ENCODE measurements at regions not wholly inside any gene's neighbourhood (a gene's known extent, or its start where the extent isn't known, plus 50 kb on each side); places are given as distances from the start of the nearest gene placed in this dataset.

DNA sequence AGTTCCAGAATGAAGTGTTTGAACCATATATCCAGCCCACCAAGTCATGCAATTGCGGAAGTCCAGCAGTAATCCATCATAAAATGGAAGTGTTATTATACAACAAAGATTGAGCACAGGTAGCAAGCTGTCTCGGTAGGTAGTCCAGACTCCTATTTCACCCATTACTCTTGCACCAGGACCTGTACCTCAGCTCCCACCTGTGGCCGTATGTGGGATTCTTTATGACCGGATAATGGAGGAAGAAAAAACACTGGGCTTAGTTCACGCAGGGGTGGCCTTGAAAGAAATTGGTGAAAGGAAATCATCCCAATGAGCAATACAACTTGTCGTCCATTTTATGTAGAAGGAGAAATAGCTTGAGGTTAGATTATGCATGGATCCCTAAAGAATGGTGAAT lies 216.3 kb downstream of the ESM1 start:
- ATAC-seq, result no peak

DNA sequence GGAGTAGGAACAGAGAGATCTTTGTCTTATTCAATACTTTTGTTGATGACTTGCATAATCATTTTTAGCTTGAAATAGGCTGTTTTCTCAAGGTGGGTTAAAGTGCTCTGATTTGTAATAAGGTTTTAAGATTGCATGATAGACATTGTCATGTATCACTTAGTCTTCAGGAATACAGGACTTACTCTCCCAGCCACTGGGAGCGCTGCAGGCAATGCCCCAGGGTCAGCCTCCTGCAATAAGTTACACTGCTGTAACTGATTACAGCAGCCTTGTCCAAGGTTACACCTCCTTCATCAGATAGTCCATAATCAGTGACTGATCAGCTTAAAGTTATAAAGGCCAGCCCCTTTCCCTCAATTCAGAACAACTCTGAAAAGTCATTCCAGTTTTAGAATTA lies 218.6 kb downstream of the ESM1 start:
- Histone ChIP-seq H3K4me3 (no peak overlapping the region), H3K36me3 (no peaks in the 10 kb centered on the region), H3K27ac (no peak overlapping the region), H3K27me3 (no peaks in the 10 kb centered on the region), H3K4me1 (no peaks in the 10 kb centered on the region), H3K9me3 (no peaks in the 10 kb centered on the region)
- DNase-seq, result no peak
- TF ChIP-seq POLR2A (IDR thresholded peaks at IDR 0.05), result no peak
- TF ChIP-seq, protein P1, sequence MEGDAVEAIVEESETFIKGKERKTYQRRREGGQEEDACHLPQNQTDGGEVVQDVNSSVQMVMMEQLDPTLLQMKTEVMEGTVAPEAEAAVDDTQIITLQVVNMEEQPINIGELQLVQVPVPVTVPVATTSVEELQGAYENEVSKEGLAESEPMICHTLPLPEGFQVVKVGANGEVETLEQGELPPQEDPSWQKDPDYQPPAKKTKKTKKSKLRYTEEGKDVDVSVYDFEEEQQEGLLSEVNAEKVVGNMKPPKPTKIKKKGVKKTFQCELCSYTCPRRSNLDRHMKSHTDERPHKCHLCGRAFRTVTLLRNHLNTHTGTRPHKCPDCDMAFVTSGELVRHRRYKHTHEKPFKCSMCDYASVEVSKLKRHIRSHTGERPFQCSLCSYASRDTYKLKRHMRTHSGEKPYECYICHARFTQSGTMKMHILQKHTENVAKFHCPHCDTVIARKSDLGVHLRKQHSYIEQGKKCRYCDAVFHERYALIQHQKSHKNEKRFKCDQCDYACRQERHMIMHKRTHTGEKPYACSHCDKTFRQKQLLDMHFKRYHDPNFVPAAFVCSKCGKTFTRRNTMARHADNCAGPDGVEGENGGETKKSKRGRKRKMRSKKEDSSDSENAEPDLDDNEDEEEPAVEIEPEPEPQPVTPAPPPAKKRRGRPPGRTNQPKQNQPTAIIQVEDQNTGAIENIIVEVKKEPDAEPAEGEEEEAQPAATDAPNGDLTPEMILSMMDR (IDR thresholded peaks at IDR 0.05 in 4 of 5, conservative IDR thresholded peaks at IDR 0.05 in 1 of 5), result no peak
- intact Hi-C loops (cut with DNase I; ENCODE audit: low total_unique reads) (no loop called here), in situ Hi-C loops (cut with MboI; ENCODE audit: low sequenced_read_pairs in 4 of 4) (no loop called here)
- no peak for ATAC-seq

More for the DNA sequence above, 216.3 kb downstream of the ESM1 start:
- Histone ChIP-seq H3K27ac (no peak overlapping the region), H3K27me3 (no peaks in the 10 kb centered on the region), H3K4me3 (no peak overlapping the region), H3K9me3 (no peaks in the 10 kb centered on the region), H3K36me3 (no peaks in the 10 kb centered on the region), H3K4me1 (no peaks in the 10 kb centered on the region)
- no peak for DNase-seq
- in situ Hi-C loops (cut with MboI; ENCODE audit: low sequenced_read_pairs in 4 of 4), result no loop called here
- TF ChIP-seq, protein P1 (IDR thresholded peaks at IDR 0.05 in 4 of 5, conservative IDR thresholded peaks at IDR 0.05 in 1 of 5), result no peak
- TF ChIP-seq POLR2A (IDR thresholded peaks at IDR 0.05), result no peak
- intact Hi-C loops (cut with DNase I; ENCODE audit: low total_unique reads), result no loop called here

DNA sequence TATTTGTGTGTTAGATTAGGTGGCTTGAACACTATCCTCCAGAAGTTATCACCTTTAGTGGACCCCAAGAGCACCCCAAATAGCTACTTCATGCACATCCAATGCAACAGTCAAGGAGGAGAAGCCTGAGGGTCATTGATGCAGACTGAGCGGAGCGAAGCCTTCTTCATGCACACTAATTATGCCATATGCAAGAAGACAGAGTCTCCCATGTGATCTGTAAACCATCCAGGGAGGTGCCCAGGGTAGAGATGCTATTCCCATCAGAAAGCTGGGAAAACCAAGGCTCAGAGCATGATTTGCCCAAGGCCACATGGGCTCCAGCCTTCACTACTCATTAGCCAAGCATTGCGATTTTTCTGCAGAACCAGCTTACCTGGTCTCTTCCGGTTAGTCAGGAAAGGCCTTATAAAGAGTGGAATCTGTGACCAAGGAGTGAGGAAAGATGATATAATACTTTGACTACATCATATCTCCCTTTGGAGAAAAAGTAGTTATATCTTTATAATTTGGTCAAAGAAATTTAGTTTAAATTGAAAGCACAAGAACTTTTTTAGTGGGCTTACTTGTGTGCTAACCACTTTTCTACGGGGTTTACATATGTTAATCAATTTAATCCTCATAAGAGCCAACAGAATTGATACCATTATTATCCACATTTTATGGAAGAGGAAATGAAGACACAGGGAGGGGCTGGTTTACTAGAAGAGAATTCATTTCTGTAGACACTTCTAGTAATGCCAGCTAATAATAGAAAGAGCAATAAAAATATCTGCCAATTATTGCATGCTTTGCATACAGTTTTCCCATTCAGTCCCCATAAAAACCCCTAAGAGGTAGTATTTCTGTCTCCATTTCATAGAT lies 220.0 kb downstream of the ESM1 start:
- in situ Hi-C loops (cut with MboI; ENCODE audit: low sequenced_read_pairs in 4 of 4), result no loop called here
- no peak for DNase-seq
- intact Hi-C loops (cut with DNase I; ENCODE audit: low total_unique reads), result no loop called here

DNA sequence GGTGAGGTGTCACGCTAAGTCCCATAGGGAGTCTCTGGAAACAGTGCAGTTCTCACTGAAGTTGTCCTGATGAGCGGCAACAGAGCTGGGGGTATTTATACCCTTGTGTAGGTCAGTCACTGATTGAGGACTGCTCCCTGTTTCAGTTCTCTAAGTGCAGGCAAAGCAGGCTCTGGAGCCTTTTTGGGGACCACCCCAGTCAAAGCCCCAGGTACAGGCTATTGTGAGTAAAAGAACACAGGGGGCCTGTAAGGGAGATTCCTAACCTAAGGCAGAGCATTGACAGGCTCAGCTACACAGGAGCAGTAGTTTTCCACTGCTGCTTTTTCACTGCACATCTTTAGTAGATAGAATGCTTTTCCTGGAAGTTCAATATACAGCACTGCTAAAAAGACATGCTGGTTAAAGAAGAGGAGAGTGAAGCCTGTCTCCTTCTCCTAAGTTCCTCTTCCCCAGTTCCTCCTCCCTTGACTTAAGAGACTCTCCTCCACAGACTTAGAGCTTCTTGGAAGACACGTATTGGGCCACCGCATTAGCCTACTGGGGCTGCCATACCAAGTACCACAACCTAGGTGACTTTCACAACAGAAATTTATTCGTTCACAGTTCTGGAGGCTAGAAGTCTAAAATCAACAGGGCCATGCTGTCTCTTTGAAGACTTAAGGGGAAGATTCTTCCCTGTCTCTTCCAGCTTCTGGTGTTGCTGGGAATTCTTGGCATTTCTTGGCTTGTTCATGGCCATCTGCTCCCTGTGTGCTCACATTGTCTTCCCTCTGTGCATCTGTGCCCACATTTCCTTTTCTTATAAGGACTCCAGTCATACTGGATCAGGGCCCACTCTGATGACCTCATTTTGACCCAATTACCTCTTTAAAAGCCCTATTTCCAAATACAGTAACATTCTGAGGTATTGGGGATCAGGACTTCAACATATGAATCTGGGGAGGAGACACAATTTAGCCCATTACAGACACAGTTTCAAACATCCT lies 221.0 kb downstream of the ESM1 start:
- intact Hi-C loops (cut with DNase I; ENCODE audit: low total_unique reads), result no loop called here
- Histone ChIP-seq H3K4me3 (no peak overlapping the region), H3K27ac (no peak overlapping the region), H3K4me1 (no peaks in the 10 kb centered on the region), H3K27me3 (no peaks in the 10 kb centered on the region), H3K9me3 (no peaks in the 10 kb centered on the region), H3K36me3 (no peaks in the 10 kb centered on the region)
- DNase-seq, result no peak
- ATAC-seq, result no peak
- in situ Hi-C loops (cut with MboI; ENCODE audit: low sequenced_read_pairs in 4 of 4), result no loop called here
- no peak for TF ChIP-seq POLR2A (IDR thresholded peaks at IDR 0.05)
- TF ChIP-seq, protein P1 (IDR thresholded peaks at IDR 0.05 in 4 of 5, conservative IDR thresholded peaks at IDR 0.05 in 1 of 5), result no peak

More for the DNA sequence above, 220.0 kb downstream of the ESM1 start:
- H3K27ac ChIP-seq, result no peak overlapping the region
- no peaks in the 10 kb centered on the region for H3K9me3 ChIP-seq
- TF ChIP-seq POLR2A (IDR thresholded peaks at IDR 0.05), result no peak
- TF ChIP-seq, protein P1 (IDR thresholded peaks at IDR 0.05 in 4 of 5, conservative IDR thresholded peaks at IDR 0.05 in 1 of 5), result no peak
- ATAC-seq, result no peak
- no peaks in the 10 kb centered on the region for H3K27me3 ChIP-seq
- H3K4me1 ChIP-seq, result no peaks in the 10 kb centered on the region
- H3K4me3 ChIP-seq, result no peak overlapping the region
- no peaks in the 10 kb centered on the region for H3K36me3 ChIP-seq
